EL (cell line): ENCODE measurements at regions not wholly inside any gene's neighbourhood (a gene's known extent, or its start where the extent isn't known, plus 50 kb on each side); places are given as distances from the start of the nearest gene placed in this dataset.

Source experiments
- DNase-seq: peaks from one replicate; pipeline ENCODE4 v3.0.0-alpha.2; 2016

DNA sequence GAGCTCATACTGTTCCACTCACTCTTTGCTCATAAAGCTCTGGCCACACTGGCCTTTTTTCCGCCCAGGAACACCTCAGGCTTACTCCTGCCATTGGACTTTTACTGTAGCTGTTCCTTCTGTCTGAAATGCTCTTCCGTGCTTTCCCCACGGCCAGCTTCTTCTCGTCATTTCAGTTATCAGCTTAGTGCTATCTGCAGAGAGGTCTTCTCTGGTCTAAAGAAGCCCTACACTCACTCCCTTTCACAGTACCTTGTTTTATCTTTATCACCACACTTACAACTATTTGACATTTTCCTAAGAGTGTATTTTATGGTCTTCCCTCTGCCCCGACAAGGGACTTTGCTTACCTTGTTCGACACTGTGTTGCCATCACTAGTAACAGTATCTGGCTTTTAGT is 388.1 kb upstream of the SPRED2 start:
- DNase-seq = no peak

DNA sequence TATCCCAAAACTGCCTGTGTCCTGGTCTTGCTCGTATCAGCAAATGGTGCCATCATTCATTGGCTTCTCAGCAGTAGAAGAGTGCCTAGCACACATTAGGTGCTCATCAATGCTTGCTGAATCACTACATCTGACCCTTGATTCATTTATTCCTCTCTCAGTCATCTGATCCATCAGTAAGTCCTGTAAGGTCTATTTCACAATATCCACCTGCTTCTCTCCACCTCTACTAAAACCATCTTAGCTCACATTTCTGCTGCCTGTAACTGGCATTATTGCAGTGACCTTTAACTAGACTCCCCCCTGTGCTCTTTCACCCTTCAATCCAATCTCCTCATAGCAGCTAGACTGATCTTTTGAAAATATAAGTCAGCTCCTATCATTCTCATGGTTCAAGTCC is 387.6 kb upstream of the SPRED2 start:
- no peak for DNase-seq

DNA sequence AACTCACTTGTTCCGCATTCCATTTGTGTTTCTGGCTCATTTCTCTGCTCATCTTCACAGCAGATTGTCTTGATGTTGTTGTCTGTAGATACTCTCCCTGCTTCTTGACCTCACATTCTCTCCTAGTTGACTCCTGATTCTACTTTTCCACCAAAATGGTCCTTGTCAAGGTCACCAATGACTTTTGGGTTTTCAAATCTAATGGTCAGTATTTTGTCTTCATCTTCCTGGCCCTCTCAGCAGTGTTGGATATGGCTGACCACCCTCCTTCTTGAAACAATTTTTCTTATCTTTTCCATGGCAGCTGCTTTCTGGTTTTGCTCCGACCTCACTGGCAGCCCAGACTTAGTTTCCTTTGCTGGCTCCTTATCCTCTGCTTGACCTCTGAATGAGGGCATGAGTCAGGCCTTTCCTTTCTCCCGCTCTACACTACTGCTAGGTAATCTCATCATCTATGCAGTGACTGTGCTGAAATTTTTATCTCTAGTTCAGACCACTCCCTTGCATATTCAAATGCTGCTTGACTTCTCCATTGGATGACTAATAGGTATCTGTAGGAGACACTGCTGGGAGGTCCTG is 386.6 kb upstream of the SPRED2 start:
- DNase-seq = peak; percentile 0

DNA sequence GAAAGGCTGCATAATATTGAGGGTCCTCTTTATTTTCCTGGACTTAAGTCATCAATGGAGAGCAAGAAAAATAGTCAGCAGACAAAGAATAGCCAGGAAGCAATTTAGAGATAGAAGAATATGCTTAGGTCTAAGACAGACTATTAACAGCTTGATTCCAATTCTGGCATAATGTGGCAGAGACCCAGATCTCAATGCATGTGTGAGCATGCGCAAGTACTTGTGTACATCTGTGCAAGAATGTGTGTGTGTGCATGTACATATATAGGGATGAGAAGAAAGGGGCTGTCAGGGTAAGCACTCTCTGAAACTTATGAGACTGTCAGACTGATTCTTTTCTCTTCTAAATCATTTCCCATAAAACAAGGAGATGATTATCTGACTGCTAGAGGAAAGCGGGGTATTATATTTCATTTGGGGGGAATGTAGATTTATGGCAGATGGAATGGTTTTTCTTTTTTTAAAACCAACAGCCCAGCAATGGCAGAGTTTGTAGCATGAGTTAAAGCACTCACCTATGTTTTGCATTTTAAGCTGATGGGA is 381.3 kb upstream of the SPRED2 start:
- no peak for DNase-seq

DNA sequence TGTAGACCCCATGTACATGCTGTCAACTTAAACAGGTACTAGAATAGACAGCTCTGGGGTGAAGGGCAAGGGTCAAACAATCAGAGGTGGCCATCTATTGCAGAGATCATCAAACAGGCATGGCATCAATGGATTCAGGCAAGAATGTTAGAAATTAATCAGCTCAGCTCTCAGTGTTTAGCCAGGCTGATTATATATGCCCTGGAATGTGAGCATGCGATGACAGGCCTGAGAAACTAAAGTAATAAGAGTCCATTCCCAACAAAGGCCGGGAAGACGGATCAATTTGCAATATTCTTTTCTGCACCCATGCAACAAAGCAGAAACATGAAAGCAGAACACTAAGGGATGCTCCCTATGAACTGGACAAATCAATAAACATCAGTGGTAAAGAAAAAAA is 380.5 kb upstream of the SPRED2 start:
- no peak for DNase-seq

DNA sequence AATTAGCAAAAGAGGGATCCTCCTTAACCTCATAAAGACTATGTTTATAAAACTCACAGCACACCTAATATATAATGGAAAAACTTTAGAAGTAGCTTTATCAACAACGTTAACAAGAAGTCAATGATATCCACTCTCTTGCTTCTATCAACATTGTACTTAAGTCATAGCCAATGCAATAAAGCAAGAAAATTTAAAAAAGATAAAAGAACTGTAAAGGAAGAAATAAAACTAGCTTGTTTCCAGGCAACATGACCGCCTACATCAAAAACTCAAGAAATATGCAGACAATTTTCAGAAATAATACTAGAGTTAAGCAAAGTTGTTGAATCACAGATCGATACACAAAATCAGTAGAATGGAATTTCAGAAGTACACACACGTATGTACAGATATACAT is 375.5 kb upstream of the SPRED2 start:
- DNase-seq = no peak

DNA sequence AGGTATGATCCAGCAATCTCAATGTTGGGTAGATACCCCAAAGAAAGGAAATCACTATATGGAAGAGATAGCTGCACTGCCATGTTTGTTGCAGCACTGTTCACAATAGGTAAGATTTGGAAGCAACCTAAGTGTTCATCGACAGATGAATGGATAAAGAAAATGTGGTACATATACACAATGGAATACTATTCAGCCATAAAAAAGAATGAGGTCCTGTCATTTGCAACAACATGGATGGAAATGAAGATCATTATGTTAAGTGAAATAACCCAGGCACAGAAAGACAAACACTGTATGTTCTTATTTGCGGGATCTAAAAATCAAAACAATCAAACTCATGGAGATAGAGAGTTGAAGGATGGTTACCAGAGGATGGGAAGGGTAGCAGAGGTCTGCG is 372.4 kb upstream of the SPRED2 start:
- no peak for DNase-seq

DNA sequence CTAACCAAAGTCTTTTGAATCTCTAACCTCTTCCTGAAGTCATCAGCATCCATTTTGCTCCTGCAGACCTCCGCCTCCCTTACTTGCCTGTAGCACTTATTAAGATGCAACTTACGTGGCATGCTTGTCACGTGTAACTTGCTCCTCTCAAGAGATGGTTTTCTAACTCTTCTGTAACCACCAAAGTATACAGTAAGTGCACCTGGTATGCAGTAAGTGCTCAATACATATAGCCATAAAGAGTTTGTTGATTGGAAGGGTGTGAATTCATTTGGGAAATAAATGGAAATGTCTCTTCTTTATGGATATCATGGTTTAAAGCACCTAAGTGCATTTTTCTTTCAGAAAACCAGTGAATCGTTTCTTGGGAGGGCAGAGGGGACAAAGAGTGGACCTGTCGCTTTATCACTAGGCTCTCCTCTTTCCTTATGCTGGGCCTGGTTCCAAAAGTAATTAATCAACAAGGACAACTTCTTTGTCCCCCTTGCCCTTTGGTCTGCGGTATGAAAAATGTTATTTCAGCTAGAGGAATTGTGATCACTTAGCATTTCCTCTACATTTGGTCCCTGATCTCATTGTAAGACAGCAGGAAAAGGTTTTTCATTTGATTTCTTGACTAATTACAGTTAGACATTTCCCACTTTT is 370.0 kb upstream of the SPRED2 start:
- DNase-seq = no peak

DNA sequence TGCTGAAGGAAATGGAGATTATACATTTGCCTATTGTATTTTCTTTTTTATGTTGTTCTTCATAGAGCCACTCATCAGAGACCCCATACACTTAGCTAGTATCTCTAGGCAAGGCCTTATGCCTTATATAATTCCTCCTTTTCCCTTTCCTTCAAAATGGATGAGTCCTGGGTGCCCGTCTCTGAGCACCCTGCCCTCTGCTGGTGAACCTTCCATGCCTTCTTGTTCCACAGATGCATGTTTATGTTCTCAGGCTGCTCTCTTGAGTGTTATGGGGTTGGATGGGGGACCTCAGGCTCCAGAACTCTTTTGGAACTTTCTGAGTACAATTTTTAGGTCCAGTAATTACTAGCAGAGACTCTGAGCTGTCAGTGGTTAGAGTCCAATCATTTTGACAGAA is 368.6 kb upstream of the SPRED2 start:
- peak; percentile 31 for DNase-seq

DNA sequence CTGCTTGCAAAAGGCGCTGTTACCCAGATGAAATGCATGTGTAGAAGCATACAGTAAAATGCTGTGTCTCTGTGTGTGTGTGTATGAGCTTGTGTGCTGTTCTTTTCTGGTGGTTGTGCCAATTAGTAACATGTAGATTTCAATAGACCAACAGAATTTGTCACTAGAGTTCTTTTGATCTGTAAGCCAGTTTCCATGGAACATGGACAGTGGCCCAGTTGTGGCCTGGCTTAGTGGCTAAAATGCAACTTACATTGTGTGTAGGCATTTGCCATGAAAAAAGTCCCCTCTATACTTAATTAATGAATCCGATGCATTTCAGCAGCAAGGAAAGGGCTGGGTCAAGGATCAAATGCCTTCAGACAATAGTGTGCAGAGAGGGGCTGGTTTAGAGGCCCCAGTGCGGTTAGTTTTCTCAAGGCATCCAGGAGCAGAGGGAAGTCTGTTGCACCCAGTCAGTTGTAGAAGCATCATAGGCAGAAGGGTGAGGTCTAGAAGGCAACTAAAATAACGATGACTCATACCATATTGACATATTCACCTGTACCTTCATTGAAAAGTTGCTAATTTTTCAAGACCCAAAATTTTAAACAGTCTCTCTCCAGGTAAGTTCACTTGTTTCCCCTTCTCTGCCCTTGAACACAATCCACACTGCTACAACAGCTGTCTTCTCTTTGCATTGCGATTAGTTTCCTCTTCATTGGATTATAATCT is 366.9 kb upstream of the SPRED2 start:
- no peak for DNase-seq

DNA sequence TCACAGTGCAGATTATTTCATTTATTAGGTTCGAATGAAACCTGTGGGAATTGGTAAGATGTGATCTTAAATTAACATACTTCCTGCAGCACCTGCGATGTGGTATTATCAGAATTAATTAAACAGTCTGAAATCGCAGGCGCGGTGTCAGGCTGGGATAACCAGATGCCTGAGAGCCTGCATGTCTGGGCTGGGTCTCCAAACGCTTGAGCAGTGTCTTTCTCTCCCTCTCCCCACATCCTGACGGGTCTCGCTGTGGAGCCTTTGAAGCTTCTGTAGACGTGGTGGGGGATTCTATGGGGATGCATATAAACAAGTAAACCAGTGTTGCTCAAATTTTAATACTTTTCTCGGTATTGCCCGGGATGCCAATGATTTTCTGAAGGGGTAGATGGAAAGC is 366.2 kb upstream of the SPRED2 start:
- no peak for DNase-seq

DNA sequence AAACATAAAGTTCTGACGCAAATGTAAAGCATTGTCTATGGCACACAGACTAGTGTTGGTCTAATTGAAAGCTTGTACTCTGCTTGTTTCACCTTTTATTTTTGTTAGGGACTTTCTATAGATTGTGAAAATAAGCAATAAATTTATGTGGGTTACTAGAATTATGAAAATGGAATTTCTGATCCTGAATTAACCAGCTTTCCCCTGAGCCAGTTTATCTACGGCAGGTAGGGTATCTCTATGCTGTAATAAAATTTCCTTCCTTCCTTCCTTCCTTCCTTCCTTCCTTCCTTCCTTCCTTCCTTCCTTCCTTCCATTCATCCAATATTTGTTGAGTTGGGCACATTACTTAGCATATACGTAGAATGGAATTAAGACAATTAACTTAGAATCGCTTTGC is 362.6 kb upstream of the SPRED2 start:
- DNase-seq = no peak

DNA sequence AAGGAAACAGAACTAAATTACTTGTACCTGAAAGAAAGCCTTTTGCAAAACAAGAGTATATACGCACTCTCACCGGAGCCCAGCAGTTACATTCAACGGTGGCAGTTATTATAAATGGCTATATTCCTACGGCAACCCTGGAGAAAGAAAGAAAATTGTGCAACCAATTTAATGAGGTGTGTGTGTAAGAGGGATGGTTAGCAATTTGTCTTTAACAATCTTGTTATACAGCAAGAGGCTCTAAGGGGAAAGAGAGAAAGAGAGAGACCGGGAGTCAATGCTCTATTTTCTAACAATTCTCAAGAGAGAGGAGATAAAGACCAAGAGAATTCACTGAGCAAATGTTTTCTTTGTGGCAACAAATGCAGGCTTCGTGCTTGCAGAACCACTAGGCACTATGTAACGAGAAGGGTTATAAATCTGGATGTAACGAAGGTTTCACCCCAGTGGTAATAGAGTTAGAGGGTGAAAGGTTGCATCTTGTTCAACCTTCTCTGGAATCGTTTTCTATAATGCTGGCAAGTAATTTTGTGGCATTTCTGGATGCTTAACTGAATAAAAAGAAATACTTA is 359.1 kb upstream of the SPRED2 start:
- DNase-seq = no peak

DNA sequence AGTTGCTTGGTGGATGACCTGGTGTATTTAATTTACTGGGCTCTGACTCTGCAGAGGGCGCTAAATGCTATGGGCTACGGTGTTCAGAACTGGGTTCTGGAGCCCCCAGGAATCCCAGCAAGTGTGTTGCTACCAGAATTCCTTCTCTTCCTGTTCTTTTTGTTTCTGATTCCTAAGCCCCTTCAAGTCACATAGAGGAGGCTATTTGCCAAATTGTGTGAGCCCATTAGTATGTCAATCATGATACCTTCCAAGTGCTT is 358.2 kb upstream of the SPRED2 start:
- DNase-seq = no peak

DNA sequence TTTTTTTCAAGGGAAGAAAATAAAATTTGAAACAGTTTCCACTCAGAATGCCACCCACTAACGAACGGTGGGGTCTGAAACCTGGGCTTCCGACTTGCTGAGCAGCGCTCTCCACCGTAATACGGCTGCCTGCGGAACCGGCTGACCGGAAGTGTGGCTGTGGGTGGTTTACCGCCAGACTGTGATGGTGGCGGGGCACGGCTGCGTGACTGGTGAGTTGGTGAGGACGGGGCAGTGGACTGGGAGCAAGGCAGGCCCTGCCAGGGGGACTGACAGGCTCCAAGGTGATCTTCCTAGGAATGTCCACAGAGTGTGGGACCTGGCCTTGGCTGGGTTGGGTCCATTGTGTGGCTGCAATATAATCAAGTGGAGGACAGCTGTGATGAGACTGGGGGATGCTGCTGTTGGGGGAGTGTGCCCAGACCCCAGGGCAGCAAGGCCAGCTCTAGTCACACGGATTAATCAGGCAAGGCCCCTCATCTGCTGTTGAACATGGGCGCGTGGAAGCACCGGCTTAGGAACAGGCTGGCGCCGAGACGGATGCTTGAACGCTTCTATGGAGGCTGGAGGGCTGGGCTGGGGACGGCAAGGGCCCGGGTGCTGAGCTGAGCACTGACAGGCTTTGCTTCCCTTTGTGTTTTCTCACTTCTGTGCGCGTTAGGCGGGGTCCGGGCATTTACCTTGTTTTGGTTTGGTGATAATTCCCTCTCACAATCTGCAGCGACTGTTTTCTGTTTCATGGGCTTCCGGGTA is 357.7 kb upstream of the SPRED2 start:
- no peak for DNase-seq

DNA sequence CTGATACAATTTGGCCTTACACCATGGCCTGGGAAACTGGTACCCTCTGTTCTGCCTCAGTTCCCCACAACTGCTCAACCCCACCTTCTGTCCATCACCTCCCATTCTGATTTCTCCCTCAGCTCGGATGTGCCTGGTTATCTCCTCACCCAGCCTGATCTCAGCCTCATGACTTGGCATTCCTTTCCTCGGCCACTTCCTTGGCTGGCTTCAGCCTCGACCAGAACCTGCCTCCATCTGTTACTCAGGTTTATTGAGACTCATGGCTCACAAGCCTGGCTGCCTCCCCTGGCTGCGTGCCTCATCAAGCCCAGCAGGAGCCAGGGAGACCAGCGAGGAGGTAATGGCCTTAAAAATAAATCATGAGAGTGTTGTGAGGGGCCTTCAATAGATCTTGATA is 356.2 kb upstream of the SPRED2 start:
- DNase-seq = no peak

DNA sequence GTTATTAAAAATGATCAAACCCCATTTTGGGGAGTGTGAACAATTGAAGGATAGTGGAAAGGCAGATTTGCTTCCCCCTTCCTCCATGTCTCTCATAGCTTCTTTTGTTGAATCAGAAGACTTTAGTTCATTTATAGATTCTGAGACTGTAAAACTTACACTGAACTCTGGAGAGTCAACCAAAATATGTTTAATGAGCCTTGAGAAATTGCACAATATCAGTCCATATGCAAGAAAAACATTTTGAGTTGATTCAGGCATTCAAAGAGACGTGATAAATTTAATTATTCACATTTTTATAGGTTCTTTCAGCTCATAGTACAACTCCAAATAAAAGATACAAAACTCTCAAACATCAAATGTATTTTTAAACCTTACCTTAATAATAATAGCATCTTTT is 354.4 kb upstream of the SPRED2 start:
- no peak for DNase-seq

DNA sequence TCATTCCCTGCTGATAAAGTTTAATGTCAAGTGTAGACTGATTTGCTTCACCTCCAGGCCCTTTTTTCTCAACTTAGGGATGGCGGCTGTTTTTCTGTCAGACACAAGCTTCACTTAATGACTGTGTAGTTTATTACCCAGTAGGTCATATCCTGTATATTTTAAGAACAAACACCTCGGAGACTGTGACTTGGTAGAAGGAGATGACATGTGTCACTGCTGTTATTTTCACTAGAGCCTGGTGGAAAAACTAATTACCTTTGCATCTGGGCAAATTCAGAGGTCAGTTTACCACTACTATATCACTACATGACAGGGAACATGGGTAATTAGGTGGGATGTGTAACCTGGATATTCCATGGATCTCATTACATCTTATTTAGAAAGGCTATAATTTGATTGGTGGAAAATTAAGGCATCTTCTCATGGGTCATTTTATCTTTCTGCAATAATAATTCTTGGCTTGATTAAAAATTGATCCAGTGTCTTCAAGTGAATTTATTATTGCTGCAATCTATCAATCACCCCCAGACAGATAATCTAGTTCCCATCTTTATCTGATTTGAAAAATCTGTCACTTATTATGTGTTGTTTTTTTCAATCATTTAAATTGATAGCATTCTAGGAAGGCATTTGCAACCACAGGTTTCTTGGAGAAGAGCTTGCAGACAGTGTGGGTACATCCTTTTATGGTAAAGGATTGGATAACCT is 353.8 kb upstream of the SPRED2 start:
- DNase-seq = no peak

DNA sequence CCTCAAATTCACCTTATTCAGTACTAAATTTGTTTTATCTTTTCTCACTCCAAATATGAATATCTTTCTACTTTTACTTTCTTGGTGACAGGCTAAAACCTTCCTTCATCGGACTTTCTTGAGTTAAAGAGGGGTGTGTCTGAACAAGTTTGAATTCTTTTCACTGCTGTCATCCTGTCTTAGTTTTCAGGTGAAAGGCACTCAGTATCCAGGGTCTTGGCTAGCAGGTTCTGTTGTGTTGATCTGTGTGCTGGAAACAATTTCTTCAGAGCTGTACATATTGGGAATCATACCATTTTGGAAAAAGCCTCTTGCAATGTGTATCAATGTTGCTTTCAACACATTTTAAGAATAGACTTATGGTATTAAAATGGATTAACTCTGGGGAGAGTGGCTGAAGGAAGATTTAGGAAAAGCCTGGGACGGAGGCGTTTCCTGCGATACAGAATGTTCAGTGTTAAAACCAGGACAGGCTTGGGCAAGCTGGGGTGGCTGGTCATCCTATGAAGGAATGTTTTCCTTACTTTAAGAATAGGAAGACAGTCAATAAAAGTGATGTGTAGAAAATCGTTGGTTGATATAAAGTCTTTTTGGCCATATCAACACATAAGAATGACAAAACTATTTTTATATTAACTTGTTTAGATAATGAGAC is 350.7 kb upstream of the SPRED2 start:
- DNase-seq = no peak

DNA sequence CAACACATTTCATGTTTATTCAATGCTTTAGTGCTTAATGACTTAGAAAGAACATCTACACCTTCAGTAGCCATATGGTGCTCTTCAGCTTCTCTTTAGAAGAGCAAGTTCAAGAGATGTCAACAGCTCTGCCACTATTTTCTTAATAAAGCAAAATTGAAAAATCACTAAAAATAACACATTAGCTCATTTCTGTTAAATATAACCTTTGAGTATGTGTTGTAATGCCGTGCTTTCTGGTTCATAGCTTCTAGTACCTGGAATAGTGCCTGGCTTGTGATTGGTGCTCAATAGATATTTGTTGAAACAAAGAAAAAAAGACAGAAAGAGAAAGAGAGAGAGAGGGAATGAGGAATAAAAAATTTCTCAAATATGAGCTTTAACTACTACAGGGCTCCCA is 349.8 kb upstream of the SPRED2 start:
- no peak for DNase-seq

DNA sequence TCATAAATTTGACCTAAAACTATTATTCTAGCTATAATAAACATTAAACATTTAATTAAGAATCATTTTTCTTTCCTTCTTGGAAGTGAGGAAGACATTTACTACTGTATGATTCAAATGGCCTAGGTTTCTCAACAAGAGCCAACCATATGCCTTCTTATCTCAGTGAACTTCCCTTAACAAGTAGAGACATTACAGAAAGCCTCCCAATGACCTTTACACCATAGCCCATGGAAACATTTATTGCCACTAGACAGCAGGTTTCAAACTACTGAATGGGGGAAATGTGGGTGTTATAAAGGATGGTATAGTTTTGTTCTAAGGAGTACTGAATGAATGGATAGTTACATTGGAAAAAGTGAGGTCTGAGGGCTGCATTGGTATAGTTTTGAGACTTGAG is 349.4 kb upstream of the SPRED2 start:
- DNase-seq = no peak

DNA sequence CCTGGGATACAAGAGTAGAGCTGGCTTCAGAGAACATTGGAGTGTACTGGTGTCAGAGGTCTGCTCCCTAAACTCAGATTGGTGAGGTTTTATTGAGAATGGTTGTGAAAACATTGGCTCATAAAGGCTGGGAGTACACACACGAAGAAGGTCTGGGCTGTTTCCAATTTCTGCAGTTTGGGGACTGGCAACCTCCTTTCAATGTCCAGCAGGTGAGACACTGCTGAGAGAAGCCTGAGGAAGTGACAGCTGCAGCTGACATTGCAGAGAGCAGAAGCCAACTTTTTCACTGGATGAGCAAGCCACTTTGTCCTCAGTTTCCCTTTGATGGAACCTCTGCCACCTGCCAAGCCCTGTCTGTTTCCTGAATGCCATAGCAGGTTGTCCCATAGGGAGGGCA is 346.6 kb upstream of the SPRED2 start:
- no peak for DNase-seq
